ENCODE measurements at regions not wholly inside any gene's neighbourhood (a gene's known extent, or its start where the extent isn't known, plus 50 kb on each side); places are given as distances from the start of the nearest gene placed in this dataset.
A peak's percentile ranks its signal among the peaks of the same experiment; 100 is the strongest.

DNA sequence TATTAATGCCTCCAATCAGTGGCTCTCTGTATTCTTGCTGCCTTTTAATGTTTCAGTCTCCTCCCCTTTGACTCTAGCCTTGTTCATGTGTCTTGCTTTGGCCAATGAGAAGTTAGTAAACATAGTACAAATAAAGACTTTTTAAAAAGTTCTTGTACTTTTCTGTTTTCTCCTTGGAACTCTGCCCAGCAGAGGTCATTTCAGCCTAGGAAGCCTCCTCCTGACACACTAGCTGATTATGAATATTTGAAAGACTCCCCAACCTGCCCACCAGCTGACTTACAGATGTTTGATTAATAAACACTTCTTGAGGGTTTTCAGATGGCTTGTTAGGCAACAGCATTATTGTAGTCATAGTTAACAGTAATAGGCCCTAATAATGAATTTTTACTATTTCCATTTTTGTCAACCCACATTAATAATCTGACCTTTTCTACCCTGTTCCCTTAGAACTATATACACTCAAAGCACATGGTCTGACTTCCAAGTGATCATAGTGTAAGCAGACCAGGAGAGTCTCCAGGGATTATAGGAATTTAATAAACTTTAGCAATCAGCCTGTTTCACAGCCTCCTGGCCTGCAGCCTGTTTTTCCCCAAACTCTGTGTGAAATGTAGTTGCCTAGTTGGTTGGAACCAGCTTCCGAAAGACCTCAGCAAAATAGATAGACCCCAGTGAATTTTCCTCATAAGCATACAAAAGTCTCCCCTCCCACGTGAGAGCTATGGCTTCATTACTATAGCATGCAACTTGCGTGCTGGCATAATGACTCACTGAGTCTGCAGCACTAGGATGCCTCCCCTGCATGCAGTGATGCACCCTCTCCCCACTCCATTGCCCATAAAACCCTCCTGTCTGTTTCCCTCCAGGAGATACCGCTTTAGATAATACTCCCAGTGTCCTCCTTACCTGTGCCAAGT lies 670.7 kb upstream of the ZNF804A start:
- TF ChIP-seq EZH2 (IDR thresholded peaks at IDR 0.05; ENCODE audit: low read length, unreplicated experiment) = no peak
- TF ChIP-seq EZH2phosphoT487 (IDR thresholded peaks at IDR 0.05; ENCODE audit: borderline replicate concordance, low read length) = no peak
- TF ChIP-seq, protein P1, sequence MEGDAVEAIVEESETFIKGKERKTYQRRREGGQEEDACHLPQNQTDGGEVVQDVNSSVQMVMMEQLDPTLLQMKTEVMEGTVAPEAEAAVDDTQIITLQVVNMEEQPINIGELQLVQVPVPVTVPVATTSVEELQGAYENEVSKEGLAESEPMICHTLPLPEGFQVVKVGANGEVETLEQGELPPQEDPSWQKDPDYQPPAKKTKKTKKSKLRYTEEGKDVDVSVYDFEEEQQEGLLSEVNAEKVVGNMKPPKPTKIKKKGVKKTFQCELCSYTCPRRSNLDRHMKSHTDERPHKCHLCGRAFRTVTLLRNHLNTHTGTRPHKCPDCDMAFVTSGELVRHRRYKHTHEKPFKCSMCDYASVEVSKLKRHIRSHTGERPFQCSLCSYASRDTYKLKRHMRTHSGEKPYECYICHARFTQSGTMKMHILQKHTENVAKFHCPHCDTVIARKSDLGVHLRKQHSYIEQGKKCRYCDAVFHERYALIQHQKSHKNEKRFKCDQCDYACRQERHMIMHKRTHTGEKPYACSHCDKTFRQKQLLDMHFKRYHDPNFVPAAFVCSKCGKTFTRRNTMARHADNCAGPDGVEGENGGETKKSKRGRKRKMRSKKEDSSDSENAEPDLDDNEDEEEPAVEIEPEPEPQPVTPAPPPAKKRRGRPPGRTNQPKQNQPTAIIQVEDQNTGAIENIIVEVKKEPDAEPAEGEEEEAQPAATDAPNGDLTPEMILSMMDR (conservative IDR thresholded peaks at IDR 0.05; ENCODE audit: low read depth, low read length) = no peak
- H3K27ac ChIP-seq (ENCODE audit: low read length) = peak overlapping the region; percentile 78
- H3F3A ChIP-seq (ENCODE audit: low read length, unreplicated experiment) = no peaks in the 10 kb centered on the region
- no peaks in the 10 kb centered on the region for H3K36me3 ChIP-seq (ENCODE audit: low read depth, low read length)
- H3K4me3 ChIP-seq (ENCODE audit: low read length) = no peak overlapping the region
- no peaks in the 10 kb centered on the region for H3K27me3 ChIP-seq (ENCODE audit: low read length)
- ChIA-PET POLR2A (ENCODE audit: unreplicated experiment) (no interaction called here), CTCF (no interaction called here)
- peak; percentile 66 for ATAC-seq
- intact Hi-C loops (cut with micrococcal nuclease) = no loop called here
- peak; percentile 82 for DNase-seq
- no TSS peak for BruUV-seq (replicated peaks)
- no peaks in the 10 kb centered on the region for H3K9me2 ChIP-seq (replicated peaks; ENCODE audit: low read length)
- peaks cover 14% of the 10 kb centered on the region for H3K4me1 ChIP-seq (ENCODE audit: insufficient read depth, low read length)
- H3K4me2 ChIP-seq (ENCODE audit: low read length) = peak overlapping the region; percentile 4; the same call in 1 of the 2 replicates
- peak overlapping the region; percentile 48 for H3K9ac ChIP-seq (ENCODE audit: low read length)
- H3K79me2 ChIP-seq (ENCODE audit: low read length) = no peaks in the 10 kb centered on the region
- H3K9me3 ChIP-seq (ENCODE audit: low read length) = no peaks in the 10 kb centered on the region
- H2AFZ ChIP-seq (ENCODE audit: low read length) = peak overlapping the region; percentile 61; the same call in 1 of the 2 replicates
- H4K20me1 ChIP-seq (ENCODE audit: low read length) = no peaks in the 10 kb centered on the region

DNA sequence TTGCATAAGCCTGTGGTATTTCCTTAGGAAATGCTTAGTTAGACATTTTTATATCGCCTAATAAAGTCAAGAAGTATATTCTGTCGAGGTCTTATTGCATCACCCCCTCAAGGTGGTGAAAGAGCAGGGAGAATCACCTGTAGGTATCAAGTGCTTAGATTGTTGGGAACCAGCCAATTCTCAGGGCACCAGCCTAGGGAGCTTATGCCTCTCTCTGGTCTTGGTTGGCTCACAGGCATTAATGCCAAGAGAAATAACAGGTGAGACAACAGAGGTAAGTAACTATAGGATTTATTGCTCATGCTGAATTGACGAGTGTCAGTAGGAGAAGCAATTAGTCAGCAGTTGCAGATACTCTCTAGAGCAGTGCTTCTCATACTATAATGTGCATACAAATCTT lies 663.3 kb upstream of the ZNF804A start:
- Histone ChIP-seq H3K27me3 (ENCODE audit: low read length) (no peaks in the 10 kb centered on the region), H4K20me1 (ENCODE audit: low read length) (no peaks in the 10 kb centered on the region; the same call in 1 of the 2 replicates), H3K4me3 (ENCODE audit: low read length) (no peak overlapping the region), H3K4me1 (ENCODE audit: insufficient read depth, low read length) (no peaks in the 10 kb centered on the region), H3K9me2 (replicated peaks; ENCODE audit: low read length) (peaks cover 3% of the 10 kb centered on the region; the same call in 1 of the 2 replicates), H2AFZ (ENCODE audit: low read length) (no peak overlapping the region), H3K9me3 (ENCODE audit: low read length) (no peaks in the 10 kb centered on the region; the same call in 1 of the 2 replicates), H3K36me3 (ENCODE audit: low read depth, low read length) (0 out of 2 replicates have a peak, but pooled peaks cover 5% of the 10 kb centered on the region), H3F3A (ENCODE audit: low read length, unreplicated experiment) (no peaks in the 10 kb centered on the region), H3K79me2 (ENCODE audit: low read length) (no peaks in the 10 kb centered on the region), H3K9ac (ENCODE audit: low read length) (no peak overlapping the region), H3K4me2 (ENCODE audit: low read length) (no peak overlapping the region), H3K27ac (ENCODE audit: low read length) (no peak overlapping the region)
- intact Hi-C loops (cut with micrococcal nuclease) = no loop called here
- CTCF ChIA-PET = no interaction called here
- POLR2A ChIA-PET (ENCODE audit: unreplicated experiment) = no interaction called here
- ATAC-seq (no peak), DNase-seq (peak; percentile 24)
- BruUV-seq (replicated peaks) = no TSS peak
- TF ChIP-seq EZH2phosphoT487 (IDR thresholded peaks at IDR 0.05; ENCODE audit: borderline replicate concordance, low read length) (no peak), EZH2 (IDR thresholded peaks at IDR 0.05; ENCODE audit: low read length, unreplicated experiment) (no peak)
- TF ChIP-seq, protein P1 (conservative IDR thresholded peaks at IDR 0.05; ENCODE audit: low read depth, low read length) = no peak

DNA sequence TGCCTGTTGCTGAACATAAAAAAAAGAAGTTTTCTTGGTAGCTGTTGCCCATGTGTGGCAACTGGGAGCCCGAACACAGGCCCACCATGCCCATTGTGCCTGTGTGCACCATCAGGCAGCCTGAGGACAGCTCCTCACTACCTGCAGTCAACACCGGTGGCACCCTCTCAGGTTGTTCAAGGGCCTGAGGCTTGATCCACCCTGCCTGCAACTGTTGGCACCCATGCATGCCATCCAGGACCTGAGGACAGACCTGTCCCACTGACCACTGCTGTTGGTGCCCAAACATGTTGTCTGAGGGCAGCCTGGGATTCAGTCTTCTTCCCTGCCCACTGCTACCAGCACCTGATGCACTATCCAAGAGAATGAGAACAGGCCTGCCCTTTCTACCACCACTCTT lies 661.1 kb upstream of the ZNF804A start:
- TF ChIP-seq, protein P1 (conservative IDR thresholded peaks at IDR 0.05; ENCODE audit: low read depth, low read length) = no peak
- TF ChIP-seq EZH2 (IDR thresholded peaks at IDR 0.05; ENCODE audit: low read length, unreplicated experiment) = no peak
- no peak for TF ChIP-seq EZH2phosphoT487 (IDR thresholded peaks at IDR 0.05; ENCODE audit: borderline replicate concordance, low read length)
- H3F3A ChIP-seq (ENCODE audit: low read length, unreplicated experiment) = no peaks in the 10 kb centered on the region
- no peak overlapping the region for H3K9ac ChIP-seq (ENCODE audit: low read length)
- no peaks in the 10 kb centered on the region for H3K79me2 ChIP-seq (ENCODE audit: low read length)
- no peaks in the 10 kb centered on the region; the same call in 1 of the 2 replicates for H4K20me1 ChIP-seq (ENCODE audit: low read length)
- H2AFZ ChIP-seq (ENCODE audit: low read length) = no peak overlapping the region
- POLR2A ChIA-PET (ENCODE audit: unreplicated experiment) = no interaction called here
- no peak for ATAC-seq
- H3K9me3 ChIP-seq (ENCODE audit: low read length) = no peaks in the 10 kb centered on the region; the same call in 1 of the 2 replicates
- intact Hi-C loops (cut with micrococcal nuclease) = no loop called here
- H3K4me3 ChIP-seq (ENCODE audit: low read length) = no peak overlapping the region
- CTCF ChIA-PET = no interaction called here
- no TSS peak for BruUV-seq (replicated peaks)
- no peaks in the 10 kb centered on the region for H3K27me3 ChIP-seq (ENCODE audit: low read length)
- peaks cover 3% of the 10 kb centered on the region; the same call in 1 of the 2 replicates for H3K9me2 ChIP-seq (replicated peaks; ENCODE audit: low read length)
- H3K4me1 ChIP-seq (ENCODE audit: insufficient read depth, low read length) = no peaks in the 10 kb centered on the region
- H3K27ac ChIP-seq (ENCODE audit: low read length) = no peak overlapping the region
- H3K4me2 ChIP-seq (ENCODE audit: low read length) = no peak overlapping the region
- H3K36me3 ChIP-seq (ENCODE audit: low read depth, low read length) = 0 out of 2 replicates have a peak, but pooled peaks cover 5% of the 10 kb centered on the region
- no peak for DNase-seq
